B cell (primary cell): ENCODE measurements at regions not wholly inside any gene's neighbourhood (a gene's known extent, or its start where the extent isn't known, plus 50 kb on each side); places are given as distances from the start of the nearest gene placed in this dataset.

Source experiments
- EZH2 ChIP-seq: IDR thresholded peaks from 2 replicates; pipeline ENCODE4 v1.6.1; 2012; ENCODE audit warnings: borderline replicate concordance, low read depth, mild to moderate bottlenecking, moderate library complexity, low read length; ENCODE audit not compliant: insufficient read depth, poor library complexity, severe bottlenecking
- TF ChIP-seq, protein P1 (sequence below): fragments of 200-600 bp; IDR thresholded peaks from one replicate; pipeline ENCODE4 v1.8.0; 2022; ENCODE audit warnings: antibody characterized with exemption, mild to moderate bottlenecking

DNA sequence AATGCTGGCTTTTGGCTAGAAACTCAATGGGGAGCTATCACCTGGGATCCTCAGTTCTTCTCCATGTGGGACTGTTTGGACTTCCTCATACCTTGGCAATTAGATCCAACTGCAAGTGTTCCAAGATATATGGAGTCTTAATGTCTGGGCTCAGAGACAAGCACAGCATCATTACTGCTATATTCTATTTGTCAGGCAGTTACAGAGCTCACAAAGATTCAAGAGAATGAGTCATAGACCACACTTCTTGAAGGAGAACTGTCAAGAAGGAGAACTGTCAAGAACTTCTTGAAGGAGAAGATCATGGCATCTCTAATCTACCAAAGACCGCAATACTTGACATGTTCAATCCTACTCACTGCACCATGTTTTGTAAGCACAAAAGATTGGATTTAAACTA lies 106.8 kb upstream of the NREP start:
- TF ChIP-seq, protein P1, sequence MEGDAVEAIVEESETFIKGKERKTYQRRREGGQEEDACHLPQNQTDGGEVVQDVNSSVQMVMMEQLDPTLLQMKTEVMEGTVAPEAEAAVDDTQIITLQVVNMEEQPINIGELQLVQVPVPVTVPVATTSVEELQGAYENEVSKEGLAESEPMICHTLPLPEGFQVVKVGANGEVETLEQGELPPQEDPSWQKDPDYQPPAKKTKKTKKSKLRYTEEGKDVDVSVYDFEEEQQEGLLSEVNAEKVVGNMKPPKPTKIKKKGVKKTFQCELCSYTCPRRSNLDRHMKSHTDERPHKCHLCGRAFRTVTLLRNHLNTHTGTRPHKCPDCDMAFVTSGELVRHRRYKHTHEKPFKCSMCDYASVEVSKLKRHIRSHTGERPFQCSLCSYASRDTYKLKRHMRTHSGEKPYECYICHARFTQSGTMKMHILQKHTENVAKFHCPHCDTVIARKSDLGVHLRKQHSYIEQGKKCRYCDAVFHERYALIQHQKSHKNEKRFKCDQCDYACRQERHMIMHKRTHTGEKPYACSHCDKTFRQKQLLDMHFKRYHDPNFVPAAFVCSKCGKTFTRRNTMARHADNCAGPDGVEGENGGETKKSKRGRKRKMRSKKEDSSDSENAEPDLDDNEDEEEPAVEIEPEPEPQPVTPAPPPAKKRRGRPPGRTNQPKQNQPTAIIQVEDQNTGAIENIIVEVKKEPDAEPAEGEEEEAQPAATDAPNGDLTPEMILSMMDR, result no peak
- no peak for TF ChIP-seq EZH2
